Ishikawa (cell line): ENCODE measurements at regions not wholly inside any gene's neighbourhood (a gene's known extent, or its start where the extent isn't known, plus 50 kb on each side); places are given as distances from the start of the nearest gene placed in this dataset.

Source experiments
- CEBPB ChIP-seq: IDR thresholded peaks from 2 replicates; pipeline ENCODE4 v1.6.1; 2012
- EGR1 ChIP-seq: IDR thresholded peaks from 2 replicates; pipeline ENCODE4 v1.6.1; 2012
- EP300 ChIP-seq: IDR thresholded peaks from 2 replicates; pipeline ENCODE4 v1.6.1; 2012; ENCODE audit warnings: borderline replicate concordance
- NFIC ChIP-seq: IDR thresholded peaks from 2 replicates; pipeline ENCODE4 v1.6.1; 2012
- TAF1 ChIP-seq: IDR thresholded peaks from 2 replicates; pipeline ENCODE4 v1.6.1; 2012; ENCODE audit warnings: low read depth, mild to moderate bottlenecking
- TEAD4 ChIP-seq: IDR thresholded peaks from 2 replicates; pipeline ENCODE4 v1.6.1; 2012
- TF ChIP-seq, protein P1 (sequence below): IDR thresholded peaks from 2 replicates; pipeline ENCODE4 v1.6.1; 2012; ENCODE audit warnings: low read depth, mild to moderate bottlenecking
- TF ChIP-seq, protein P2 (sequence below): IDR thresholded peaks from 2 replicates; pipeline ENCODE4 v1.6.1; 2012

DNA sequence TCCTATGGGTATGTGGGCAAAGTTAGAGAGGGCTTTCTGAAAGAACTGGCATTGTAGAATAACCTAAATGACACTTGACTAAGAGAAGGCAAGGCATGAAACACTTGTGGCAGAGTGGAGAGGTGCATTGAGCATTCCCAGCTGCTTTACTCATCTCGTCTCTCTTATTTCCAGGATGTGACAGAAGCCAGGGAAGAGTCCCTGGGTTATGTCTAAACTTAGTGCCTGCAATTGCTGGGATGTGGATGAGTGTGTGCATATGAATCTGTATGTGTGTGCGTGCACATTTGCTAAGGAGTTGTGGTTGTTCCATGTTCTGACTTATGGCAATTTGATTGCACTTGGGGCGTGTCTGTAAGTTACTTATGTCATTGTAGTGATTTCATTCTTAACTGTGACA lies 1326.5 kb upstream of the B3GALT2 start:
- TF ChIP-seq EP300 (no peak), TEAD4 (no peak), CEBPB (no peak), TAF1 (no peak), EGR1 (no peak), NFIC (no peak)
- TF ChIP-seq, protein P1, sequence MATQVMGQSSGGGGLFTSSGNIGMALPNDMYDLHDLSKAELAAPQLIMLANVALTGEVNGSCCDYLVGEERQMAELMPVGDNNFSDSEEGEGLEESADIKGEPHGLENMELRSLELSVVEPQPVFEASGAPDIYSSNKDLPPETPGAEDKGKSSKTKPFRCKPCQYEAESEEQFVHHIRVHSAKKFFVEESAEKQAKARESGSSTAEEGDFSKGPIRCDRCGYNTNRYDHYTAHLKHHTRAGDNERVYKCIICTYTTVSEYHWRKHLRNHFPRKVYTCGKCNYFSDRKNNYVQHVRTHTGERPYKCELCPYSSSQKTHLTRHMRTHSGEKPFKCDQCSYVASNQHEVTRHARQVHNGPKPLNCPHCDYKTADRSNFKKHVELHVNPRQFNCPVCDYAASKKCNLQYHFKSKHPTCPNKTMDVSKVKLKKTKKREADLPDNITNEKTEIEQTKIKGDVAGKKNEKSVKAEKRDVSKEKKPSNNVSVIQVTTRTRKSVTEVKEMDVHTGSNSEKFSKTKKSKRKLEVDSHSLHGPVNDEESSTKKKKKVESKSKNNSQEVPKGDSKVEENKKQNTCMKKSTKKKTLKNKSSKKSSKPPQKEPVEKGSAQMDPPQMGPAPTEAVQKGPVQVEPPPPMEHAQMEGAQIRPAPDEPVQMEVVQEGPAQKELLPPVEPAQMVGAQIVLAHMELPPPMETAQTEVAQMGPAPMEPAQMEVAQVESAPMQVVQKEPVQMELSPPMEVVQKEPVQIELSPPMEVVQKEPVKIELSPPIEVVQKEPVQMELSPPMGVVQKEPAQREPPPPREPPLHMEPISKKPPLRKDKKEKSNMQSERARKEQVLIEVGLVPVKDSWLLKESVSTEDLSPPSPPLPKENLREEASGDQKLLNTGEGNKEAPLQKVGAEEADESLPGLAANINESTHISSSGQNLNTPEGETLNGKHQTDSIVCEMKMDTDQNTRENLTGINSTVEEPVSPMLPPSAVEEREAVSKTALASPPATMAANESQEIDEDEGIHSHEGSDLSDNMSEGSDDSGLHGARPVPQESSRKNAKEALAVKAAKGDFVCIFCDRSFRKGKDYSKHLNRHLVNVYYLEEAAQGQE, result no peak
- TF ChIP-seq, protein P2, sequence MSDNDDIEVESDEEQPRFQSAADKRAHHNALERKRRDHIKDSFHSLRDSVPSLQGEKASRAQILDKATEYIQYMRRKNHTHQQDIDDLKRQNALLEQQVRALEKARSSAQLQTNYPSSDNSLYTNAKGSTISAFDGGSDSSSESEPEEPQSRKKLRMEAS, result no peak
